AG09319 (cell line): ENCODE measurements at regions not wholly inside any gene's neighbourhood (a gene's known extent, or its start where the extent isn't known, plus 50 kb on each side); places are given as distances from the start of the nearest gene placed in this dataset.

Experiments used
- DNase-seq: peaks from one replicate; pipeline ENCODE4 v3.0.0-alpha.2; 2010; ENCODE audit warnings: low read depth; ENCODE audit errors: extremely low read depth
- TF ChIP-seq, protein P1 (sequence below): IDR thresholded peaks from 2 replicates; pipeline ENCODE4 v1.5.1; 2011; ENCODE audit warnings: low read depth, mild to moderate bottlenecking, inconsistent platforms, low read length, moderate library complexity

DNA sequence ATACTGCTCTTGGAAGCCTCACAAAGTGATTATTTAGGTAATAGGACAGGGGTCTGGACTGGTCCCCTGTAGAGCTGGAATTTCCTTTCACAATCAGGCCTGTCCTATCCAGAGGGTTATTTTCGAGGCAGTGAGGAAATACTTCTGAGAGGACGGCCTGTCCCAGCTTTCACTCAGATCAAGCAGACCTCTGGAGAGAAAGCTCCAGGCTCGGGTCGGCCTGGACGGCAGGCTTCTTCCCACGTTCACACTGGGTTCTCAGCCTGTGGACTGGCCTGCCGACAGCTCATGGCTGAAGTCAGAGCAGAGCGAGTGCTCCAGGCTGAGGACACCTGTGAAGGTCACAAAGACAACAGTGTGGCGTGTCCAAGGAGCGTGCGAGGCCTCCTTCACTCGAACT, 405.3 kb downstream of the VPS13C start:
- TF ChIP-seq, protein P1, sequence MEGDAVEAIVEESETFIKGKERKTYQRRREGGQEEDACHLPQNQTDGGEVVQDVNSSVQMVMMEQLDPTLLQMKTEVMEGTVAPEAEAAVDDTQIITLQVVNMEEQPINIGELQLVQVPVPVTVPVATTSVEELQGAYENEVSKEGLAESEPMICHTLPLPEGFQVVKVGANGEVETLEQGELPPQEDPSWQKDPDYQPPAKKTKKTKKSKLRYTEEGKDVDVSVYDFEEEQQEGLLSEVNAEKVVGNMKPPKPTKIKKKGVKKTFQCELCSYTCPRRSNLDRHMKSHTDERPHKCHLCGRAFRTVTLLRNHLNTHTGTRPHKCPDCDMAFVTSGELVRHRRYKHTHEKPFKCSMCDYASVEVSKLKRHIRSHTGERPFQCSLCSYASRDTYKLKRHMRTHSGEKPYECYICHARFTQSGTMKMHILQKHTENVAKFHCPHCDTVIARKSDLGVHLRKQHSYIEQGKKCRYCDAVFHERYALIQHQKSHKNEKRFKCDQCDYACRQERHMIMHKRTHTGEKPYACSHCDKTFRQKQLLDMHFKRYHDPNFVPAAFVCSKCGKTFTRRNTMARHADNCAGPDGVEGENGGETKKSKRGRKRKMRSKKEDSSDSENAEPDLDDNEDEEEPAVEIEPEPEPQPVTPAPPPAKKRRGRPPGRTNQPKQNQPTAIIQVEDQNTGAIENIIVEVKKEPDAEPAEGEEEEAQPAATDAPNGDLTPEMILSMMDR: no peak
- no peak for DNase-seq

DNA sequence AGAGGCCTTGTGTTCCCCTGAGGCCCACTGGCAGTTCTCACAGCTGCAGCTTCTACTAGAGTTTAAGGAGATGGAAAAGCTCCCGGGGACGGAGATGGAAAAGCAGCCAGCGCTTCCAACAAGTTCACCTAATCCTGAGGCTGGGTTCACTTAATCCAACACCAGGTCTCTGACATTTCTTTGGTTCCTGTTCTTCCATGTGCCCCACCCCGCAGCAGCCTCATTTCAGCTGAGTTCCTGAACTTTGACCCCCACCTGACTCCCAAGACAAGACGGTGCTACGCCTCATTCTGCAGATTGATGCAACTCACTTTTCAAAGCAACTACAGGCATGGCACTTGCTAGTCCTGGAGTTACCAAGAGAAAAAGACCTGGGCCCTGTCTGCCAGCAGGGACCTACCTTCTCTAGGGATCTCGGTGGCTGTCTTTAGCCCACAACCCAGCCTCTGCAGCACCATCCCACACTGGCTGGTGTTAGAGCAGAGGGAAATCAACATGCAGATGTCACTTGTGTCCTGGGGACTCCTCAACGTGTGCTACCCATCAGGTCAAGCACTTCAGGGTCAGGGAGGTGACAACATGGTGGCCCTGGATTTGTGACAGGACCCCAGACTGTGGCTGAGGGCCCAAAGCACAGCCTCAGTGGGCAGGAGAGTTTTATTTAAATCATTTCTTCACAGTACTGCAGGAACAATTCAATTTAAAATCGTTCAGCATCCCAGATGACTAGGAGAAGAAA, 406.1 kb downstream of the VPS13C start:
- TF ChIP-seq, protein P1: no peak
- DNase-seq: no peak

DNA sequence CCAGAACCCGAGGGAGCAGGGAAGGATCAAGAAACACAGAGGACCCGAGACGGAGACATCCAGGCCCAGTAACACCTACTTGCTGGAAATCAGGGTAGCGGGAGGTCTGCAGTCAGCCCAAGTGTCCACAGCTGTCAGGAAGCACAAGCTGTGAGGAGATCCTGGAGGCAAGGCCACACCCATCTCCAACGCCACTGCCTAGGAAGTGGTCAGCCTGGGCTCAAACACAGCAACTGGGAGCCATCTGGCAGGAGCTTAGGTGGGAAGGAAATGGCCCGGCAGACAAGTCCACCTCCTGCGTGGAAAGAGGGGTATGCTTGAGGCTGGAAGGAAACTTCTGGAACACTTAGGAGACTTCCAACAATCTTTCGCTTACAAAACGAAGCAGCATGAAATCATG, 407.1 kb downstream of the VPS13C start:
- DNase-seq: no peak
- TF ChIP-seq, protein P1: no peak

DNA sequence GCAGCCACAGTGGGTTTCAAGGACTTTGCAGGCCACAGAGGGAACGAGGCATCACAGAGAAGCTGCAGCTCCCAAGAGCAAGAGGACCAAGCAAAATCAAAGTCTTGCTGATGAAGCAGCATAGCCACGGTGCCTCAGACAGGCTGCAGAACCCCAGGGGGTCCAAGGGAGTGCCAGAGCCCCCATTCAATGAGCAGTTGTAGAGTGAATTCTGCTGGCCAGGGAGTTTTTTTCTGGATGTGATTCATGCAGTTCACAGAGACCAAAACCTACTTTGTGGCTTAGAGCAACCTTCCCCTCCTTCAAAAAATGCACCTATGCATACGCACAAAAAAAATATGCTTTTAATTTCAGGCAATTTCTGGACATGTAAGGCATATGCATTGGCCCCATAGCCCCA, 409.0 kb downstream of the VPS13C start:
- TF ChIP-seq, protein P1: no peak
- no peak for DNase-seq

DNA sequence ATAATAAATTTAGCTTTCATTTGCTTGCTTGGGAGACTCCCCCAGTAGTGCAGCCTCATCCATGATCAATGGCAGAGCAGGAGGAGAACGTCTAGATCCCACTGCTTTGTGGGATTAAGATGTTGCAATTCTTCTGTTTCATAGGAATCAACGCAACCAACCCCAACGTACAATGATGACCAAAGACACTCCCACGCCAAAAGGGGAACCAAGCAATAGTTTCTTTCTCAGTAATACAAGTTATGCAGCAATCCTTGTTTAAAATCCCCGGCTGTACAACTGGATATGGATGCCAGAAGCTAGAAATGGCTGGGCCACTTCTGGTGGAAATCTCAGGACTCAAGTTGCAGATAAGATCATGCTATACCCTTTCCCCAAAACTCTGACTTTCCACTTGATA, 411.2 kb downstream of the VPS13C start:
- TF ChIP-seq, protein P1: no peak

DNA sequence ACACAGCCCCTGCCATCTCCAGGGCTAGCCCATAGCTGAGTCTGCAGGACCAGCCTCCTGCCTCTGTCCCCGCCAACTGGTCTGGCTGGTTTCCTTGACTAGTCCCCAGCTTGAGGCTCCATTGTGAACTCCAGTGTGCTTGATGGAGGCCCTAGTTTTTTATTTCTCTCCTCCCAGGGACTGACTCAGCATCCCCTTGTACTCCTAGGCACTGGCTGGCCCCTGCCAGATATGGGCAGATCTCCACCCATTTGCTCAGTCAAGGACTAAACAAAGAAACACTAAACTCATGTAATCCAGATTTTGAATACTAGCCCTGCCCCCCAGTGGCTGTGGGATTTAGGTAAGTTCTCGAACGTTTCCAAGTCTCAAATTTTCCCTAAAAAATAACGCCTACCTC, 415.4 kb upstream of the RORA start:
- no peak for DNase-seq
- TF ChIP-seq, protein P1: no peak

More for the DNA sequence above, 411.2 kb downstream of the VPS13C start:
- DNase-seq: no peak

DNA sequence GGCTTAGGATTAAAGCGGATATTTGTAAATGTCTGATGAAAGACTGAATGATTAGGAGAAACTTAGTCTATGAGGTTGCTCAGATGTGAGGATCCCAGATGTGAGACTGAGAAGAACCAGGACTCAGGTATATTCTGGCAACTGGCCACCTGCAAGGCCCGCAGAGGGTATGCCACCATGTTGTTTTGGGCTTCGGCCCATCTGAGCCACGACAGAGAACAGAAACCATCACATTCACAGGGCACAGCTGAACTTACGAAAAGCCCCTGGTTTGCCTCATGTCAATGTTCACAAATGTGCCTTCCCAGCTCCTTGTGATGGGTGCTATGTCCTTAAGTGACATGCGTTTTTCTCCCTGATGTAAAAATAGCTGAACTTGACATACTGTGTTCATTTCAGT, 412.5 kb upstream of the RORA start:
- TF ChIP-seq, protein P1: no peak
- DNase-seq: no peak
